Astrocyte of the cerebellum (primary cell): ENCODE measurements at regions not wholly inside any gene's neighbourhood (a gene's known extent, or its start where the extent isn't known, plus 50 kb on each side); places are given as distances from the start of the nearest gene placed in this dataset.

Experiments
- DNase-seq: peaks from one replicate; pipeline ENCODE4 v3.0.0-alpha.2; 2011; ENCODE audit warnings: low read depth
- H3K4me3 ChIP-seq: 2 replicates; pipeline ENCODE4 v1.5.1; 2011; ENCODE audit warnings: mild to moderate bottlenecking, low read depth, low read length, moderate library complexity
- in situ Hi-C: cut with HindIII; loops from 2 replicates; pipeline ENCODE4 v1.10.0; 2017; ENCODE audit warnings: low sequenced_read_pairs
- TF ChIP-seq, protein P1 (sequence below): IDR thresholded peaks from 2 replicates; pipeline ENCODE4 v1.5.1; 2012; ENCODE audit warnings: low read length, low read depth, moderate library complexity, mild to moderate bottlenecking; ENCODE audit errors: missing control alignments

DNA sequence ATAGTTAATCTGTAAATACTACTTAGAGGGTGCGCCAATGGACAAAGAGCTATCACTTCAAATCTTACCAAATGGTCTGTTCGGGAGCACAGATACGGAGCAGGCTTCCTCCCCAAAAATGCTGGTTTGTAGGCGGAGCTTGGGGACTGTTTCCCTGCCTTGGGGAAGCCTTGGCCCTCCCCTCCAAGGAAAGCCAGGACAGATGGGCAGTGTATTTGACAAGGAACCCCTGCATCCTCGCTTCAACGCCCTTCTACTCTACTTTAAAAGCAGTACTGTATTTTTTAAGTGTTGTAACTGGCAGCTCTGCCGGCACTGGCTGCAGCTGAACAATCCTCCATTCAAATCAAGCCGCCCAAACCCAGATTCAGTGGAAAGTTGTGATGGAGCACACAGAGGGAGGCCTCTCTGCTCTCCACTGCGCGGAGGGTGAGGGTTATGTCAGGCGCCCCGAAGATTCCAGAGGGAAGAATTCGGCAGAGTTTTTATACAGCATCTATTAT, 83.1 kb upstream of the FNDC3B start:
- TF ChIP-seq, protein P1, sequence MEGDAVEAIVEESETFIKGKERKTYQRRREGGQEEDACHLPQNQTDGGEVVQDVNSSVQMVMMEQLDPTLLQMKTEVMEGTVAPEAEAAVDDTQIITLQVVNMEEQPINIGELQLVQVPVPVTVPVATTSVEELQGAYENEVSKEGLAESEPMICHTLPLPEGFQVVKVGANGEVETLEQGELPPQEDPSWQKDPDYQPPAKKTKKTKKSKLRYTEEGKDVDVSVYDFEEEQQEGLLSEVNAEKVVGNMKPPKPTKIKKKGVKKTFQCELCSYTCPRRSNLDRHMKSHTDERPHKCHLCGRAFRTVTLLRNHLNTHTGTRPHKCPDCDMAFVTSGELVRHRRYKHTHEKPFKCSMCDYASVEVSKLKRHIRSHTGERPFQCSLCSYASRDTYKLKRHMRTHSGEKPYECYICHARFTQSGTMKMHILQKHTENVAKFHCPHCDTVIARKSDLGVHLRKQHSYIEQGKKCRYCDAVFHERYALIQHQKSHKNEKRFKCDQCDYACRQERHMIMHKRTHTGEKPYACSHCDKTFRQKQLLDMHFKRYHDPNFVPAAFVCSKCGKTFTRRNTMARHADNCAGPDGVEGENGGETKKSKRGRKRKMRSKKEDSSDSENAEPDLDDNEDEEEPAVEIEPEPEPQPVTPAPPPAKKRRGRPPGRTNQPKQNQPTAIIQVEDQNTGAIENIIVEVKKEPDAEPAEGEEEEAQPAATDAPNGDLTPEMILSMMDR: no peak
- no peak for DNase-seq
- no peak overlapping the region for H3K4me3 ChIP-seq
- in situ Hi-C loops: no loop called here

DNA sequence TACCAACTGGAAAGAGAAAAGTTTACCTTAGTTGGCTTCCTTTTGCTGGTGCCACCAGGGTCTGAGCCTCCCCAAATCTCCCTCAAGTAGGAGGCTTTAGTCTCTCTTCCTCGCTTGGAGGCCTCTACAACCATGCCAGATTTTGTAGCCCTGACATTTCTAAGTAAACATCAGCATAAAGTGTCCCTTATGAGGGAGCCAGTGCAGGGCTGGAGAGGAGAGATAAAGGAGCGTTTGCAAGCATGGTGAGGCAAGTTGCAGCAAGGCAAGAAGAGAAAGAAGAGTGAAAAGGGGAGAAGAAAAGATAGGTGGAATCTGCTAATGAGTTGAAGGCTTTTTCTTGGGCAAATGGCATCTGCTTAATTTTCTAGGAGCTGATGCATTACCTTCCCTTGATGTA, 82.7 kb upstream of the FNDC3B start:
- no peak for DNase-seq
- no peak overlapping the region for H3K4me3 ChIP-seq
- in situ Hi-C loops: no loop called here
- TF ChIP-seq, protein P1: no peak

DNA sequence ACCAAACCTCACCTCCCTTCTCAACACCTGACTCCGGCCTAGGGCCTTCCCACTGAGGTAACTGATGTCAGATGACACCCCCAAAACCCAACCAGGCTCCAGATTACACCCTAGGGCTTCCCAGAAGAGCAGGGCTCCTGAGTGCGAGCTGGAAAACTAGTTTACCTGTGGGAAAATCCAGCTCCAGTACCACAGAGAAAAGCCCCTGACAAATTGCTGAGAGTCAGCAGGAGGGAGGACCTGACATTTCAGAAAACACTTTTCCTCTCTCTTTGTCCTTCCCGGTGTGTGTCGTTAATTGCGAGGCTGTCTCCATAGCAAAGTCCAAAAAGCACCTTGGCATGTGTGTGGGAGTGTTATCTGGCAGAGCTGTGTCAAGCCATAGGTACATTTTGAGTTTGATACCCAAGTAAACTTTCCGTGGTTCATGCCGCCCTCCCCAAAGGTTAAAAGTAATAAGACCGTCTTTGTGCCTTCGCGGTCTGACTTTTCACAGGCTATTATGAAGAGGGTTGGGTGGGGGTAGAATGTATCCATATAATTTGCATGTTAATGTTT, 79.8 kb upstream of the FNDC3B start:
- in situ Hi-C loops: no loop called here
- TF ChIP-seq, protein P1: no peak
- no peak for DNase-seq
- H3K4me3 ChIP-seq: no peak overlapping the region

DNA sequence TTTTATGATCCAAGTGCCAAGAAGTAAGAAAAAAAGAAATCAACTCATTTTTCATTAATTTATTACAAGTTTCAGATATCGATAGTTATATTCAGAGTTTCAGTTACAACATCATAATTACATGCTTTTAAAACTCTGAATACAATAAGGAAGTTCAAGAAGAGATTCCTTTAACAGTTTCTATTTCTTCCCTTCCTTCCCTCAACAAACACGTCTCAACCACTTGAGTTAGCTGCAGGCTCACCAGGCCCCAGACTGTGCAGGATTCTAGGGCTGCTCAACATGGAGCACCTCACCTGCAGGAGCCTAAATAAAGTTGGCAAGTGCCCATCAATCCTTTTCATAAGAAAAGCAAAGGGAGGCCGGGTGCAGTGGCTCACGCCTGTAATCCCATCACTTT, 79.2 kb upstream of the FNDC3B start:
- TF ChIP-seq, protein P1: no peak
- H3K4me3 ChIP-seq: no peak overlapping the region
- DNase-seq: no peak
- in situ Hi-C loops: no loop called here

DNA sequence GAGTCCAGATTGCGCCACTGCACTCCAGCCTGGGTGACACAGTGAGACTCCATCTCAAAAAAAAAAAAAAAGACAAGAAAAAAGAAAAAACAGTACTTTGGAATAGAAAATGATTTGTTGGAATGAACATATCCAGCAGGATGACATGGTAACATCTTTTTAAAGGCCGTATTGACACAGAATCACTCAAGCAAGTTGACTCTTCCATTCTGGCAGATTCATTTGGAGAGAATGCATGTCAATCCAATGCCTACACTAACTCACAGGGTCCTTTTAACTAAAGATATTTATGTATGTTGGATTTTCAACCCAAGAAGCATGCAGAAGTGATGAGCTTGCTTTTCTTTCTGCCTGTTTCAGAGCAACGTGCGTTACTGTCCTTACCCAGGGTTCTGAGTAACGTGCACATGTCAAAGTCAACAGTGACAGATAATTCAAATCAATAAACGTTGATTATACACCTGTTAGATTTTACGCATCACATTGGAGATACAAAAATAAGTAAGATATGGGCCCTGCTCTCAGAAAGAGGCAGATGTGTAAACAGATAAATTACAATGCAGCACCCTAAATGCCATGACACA, 77.1 kb upstream of the FNDC3B start:
- no peak for DNase-seq
- TF ChIP-seq, protein P1: no peak
- no peak overlapping the region for H3K4me3 ChIP-seq
- in situ Hi-C loops: no loop called here

DNA sequence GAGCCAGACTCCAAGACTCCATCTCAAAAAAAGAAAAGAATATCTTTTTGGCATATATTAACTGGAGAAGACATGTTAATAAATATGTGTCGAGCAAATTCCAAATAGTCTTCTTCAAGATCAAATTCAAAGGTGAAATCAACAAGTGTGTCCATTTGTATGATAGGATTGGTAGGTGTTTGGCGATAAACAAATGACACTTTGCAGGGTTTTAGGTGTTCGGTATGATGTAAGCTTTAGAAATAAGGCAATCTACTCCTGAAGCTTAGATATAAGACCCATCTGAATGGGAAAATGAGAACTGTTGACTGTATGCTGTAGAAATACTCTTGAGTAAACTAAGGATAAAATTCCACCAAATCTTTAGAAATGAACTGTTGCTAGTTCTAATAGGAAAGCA, 75.8 kb upstream of the FNDC3B start:
- in situ Hi-C loops: no loop called here
- no peak overlapping the region for H3K4me3 ChIP-seq
- TF ChIP-seq, protein P1: no peak
- DNase-seq: no peak
